ENCODE measurements at regions not wholly inside any gene's neighbourhood (a gene's known extent, or its start where the extent isn't known, plus 50 kb on each side); places are given as distances from the start of the nearest gene placed in this dataset.

- TF ChIP-seq CSDC2 (CRISPR knock-in tag; IDR thresholded peaks at IDR 0.05) (no peak), ZNF70 (CRISPR knock-in tag; IDR thresholded peaks at IDR 0.05) (no peak), ZFP3 (CRISPR knock-in tag; IDR thresholded peaks at IDR 0.05) (no peak), ISL1 (CRISPR knock-in tag; IDR thresholded peaks at IDR 0.05) (no peak)
Measured at GRCh38 chr16:6484935-6485334, 847.7 kb upstream of the RBFOX1 start.

Measured in SK-N-SH treated with all-trans-retinoic acid at 6 μM for 48 hours (cell line).